Kidney (tissue), 13 donors: ENCODE measurements at regions not wholly inside any gene's neighbourhood (a gene's known extent, or its start where the extent isn't known, plus 50 kb on each side); places are given as distances from the start of the nearest gene placed in this dataset.

Source experiments
- DNase-seq, 5 donors: peaks; one replicate each; pipeline ENCODE4 v3.0.0-alpha.2; 2013 to 2020
- FAIRE-seq: peaks from 2 replicates; lab custom pipeline; 2012; peaks lifted over from hg19 to GRCh38; lab: Jason Lieb, UNC
- H3K27ac ChIP-seq, 2 donors: one replicate each; pipeline ENCODE4 v1.7.0; 2013; ENCODE audit warnings: low read depth in 2 of 2, low read length in 2 of 2, inconsistent platforms in 1 of 2
- H3K27me3 ChIP-seq: one replicate; pipeline ENCODE4 v1.7.1; 2013; ENCODE audit warnings: low read length, inconsistent platforms; ENCODE audit not compliant: control insufficient read depth, insufficient read depth
- H3K36me3 ChIP-seq, 3 donors: one replicate each; pipeline versions ENCODE4 v1.7.0 to v1.7.1; 2013; ENCODE audit warnings: low read length in 3 of 3, control low read depth in 1 of 3, inconsistent platforms in 1 of 3; ENCODE audit not compliant: insufficient read depth in 3 of 3, control insufficient read depth in 2 of 3
- H3K4me1 ChIP-seq, 3 donors: one replicate each; pipeline versions ENCODE4 v1.7.0 to v1.7.1; 2013; ENCODE audit warnings: low read length in 3 of 3, inconsistent platforms in 1 of 3, low read depth in 1 of 3; ENCODE audit not compliant: control insufficient read depth in 2 of 3, insufficient read depth in 2 of 3
- H3K4me3 ChIP-seq, 3 donors: one replicate each; pipeline versions ENCODE4 v1.7.0 to v1.8.1; 2013; ENCODE audit warnings: low read length in 3 of 3, control low read depth in 1 of 3, inconsistent platforms in 1 of 3
- H3K9ac ChIP-seq, 3 donors: one replicate each; pipeline versions ENCODE4 v1.7.0 to v1.7.1; 2013; ENCODE audit warnings: low read length in 3 of 3, control low read depth in 1 of 3, inconsistent platforms in 1 of 3
- H3K9me3 ChIP-seq, 3 donors: one replicate each; pipeline versions ENCODE4 v1.7.0 to v1.7.1; 2013; ENCODE audit warnings: low read length in 3 of 3, control low read depth in 1 of 3, inconsistent platforms in 1 of 3; ENCODE audit not compliant: control insufficient read depth in 2 of 3, insufficient read depth in 1 of 3
- CTCF ChIP-seq: IDR thresholded peaks from 3 replicates; pipeline ENCODE4 v1.5.1; 2012; ENCODE audit warnings: mild to moderate bottlenecking, moderate library complexity, borderline replicate concordance; ENCODE audit not compliant: insufficient read depth; ENCODE audit errors: extremely low read depth
- intact Hi-C: fragments of 100-400 bp; cut with DNase I; formaldehyde crosslinking; loops from one replicate; pipeline ENCODE4 v1.11.1; 2022
- donor health status: control.
- donor health status: control.
- donor health status: control.
- donor health status: control.
- donor health status: control.
- donor health status: DM: yes; HTN: yes; CAD: no.
- donor health status: Normal renal cell carcinoma (clear cell type).

GRCh38 chr13:104387510-104387909 lies 1321.3 kb upstream of the SLC10A2 start:
- FAIRE-seq = no peak
- H3K36me3 ChIP-seq = no peaks in the 10 kb centered on the region
- intact Hi-C loops = no loop called here

GRCh38 chr13:104385404-104385803 lies 1319.2 kb upstream of the SLC10A2 start:
- H3K9me3 ChIP-seq = no peaks in the 10 kb centered on the region
- H3K4me1 ChIP-seq = no peaks in the 10 kb centered on the region
- FAIRE-seq (no peak), DNase-seq (no peak)
- intact Hi-C loops = no loop called here
- no peak for TF ChIP-seq CTCF
- no peak overlapping the region for H3K4me3 ChIP-seq
- H3K9ac ChIP-seq = no peak overlapping the region
- no peak overlapping the region for H3K27ac ChIP-seq
- no peaks in the 10 kb centered on the region for H3K27me3 ChIP-seq
- no peaks in the 10 kb centered on the region for H3K36me3 ChIP-seq

More at GRCh38 chr13:104387510-104387909, 1321.3 kb upstream of the SLC10A2 start:
- Histone ChIP-seq H3K4me1 (no peaks in the 10 kb centered on the region), H3K4me3 (no peak overlapping the region), H3K9ac (no peak overlapping the region), H3K27ac (no peak overlapping the region), H3K27me3 (no peaks in the 10 kb centered on the region), H3K9me3 (no peaks in the 10 kb centered on the region)
- TF ChIP-seq CTCF = no peak
- DNase-seq = no peak

GRCh38 chr13:104382951-104383350 lies 1316.7 kb upstream of the SLC10A2 start:
- TF ChIP-seq CTCF = no peak
- no peaks in the 10 kb centered on the region for H3K4me1 ChIP-seq
- intact Hi-C loops = no loop called here
- no peak overlapping the region for H3K9ac ChIP-seq
- no peaks in the 10 kb centered on the region for H3K36me3 ChIP-seq
- DNase-seq (no peak), FAIRE-seq (no peak)
- no peaks in the 10 kb centered on the region for H3K27me3 ChIP-seq
- H3K4me3 ChIP-seq = no peak overlapping the region
- H3K9me3 ChIP-seq = no peaks in the 10 kb centered on the region
- H3K27ac ChIP-seq = no peak overlapping the region

DNA sequence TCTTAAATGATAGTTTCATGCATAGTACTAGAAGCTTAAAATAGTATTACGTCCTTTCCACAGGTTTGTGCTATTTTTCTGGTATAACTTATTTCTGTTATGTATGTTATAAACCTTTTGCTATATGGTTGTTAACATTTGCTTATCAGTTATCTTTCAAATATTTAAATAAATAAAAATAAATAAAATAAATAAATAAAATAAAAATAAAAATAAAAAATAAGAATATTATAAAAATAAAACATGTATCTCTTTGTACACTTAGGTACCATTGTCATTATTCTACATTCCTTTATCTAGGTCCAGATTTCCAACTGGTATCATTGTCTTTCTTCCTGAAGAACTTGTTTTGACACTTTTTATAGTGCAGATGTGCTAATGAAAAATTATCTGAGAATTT lies 1310.4 kb upstream of the SLC10A2 start:
- Histone ChIP-seq H3K27me3 (no peaks in the 10 kb centered on the region), H3K27ac (no peak overlapping the region), H3K36me3 (no peaks in the 10 kb centered on the region), H3K4me1 (no peaks in the 10 kb centered on the region), H3K9me3 (no peaks in the 10 kb centered on the region), H3K9ac (no peak overlapping the region), H3K4me3 (no peak overlapping the region)
- DNase-seq (no peak), FAIRE-seq (peak; percentile 85)
- intact Hi-C loops = no loop called here
- no peak for TF ChIP-seq CTCF
